ENCODE measurements at regions not wholly inside any gene's neighbourhood (a gene's known extent, or its start where the extent isn't known, plus 50 kb on each side); places are given as distances from the start of the nearest gene placed in this dataset.

DNA sequence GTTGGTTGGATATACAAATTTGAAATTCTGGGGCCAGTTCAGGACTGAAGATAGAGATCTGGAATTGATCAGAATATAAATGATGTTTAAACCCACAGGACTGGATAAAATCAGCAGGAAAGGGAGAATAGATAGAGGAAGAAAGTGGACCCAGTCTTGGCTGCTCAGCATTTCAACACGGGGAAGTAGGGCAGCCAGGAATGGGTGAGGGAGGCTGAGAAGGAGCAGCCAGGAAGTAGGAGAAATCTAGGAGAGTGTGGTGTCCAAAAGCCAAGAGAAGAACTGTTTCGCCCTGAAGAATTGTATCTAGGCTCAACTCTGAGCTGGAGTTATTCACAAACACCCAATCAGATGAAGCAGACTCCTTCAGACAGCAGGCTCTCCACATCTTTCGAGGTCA lies 197.9 kb downstream of the CDCA7 start:
- CTCF ChIA-PET (ENCODE audit: partially characterized antibody) = no interaction called here
- no peak overlapping the region for H4K91ac ChIP-seq (replicated peaks; ENCODE audit: insufficient read length, low read length)
- H3K14ac ChIP-seq (ENCODE audit: insufficient read length) = no peak overlapping the region
- H3K27me3 ChIP-seq (replicated peaks in 1 of 4; ENCODE audit: control insufficient read depth in 3 of 4, extremely low read depth in 1 of 4, insufficient read depth in 3 of 4, low read length in 3 of 4) = no peaks in the 10 kb centered on the region
- H3K23ac ChIP-seq (ENCODE audit: insufficient read length) = no peak overlapping the region
- H4K20me1 ChIP-seq (replicated peaks in 1 of 2; ENCODE audit: control insufficient read depth in 1 of 2, insufficient read depth in 2 of 2, low read length in 2 of 2) = no peaks in the 10 kb centered on the region
- no peaks in the 10 kb centered on the region; a peak in 2 of 8 replicates for H3K36me3 ChIP-seq (ENCODE audit: control insufficient read depth in 2 of 4, insufficient read depth in 4 of 4, low read length in 3 of 4)
- DNase-seq (ENCODE audit: low read depth in 1 of 2, low spot score in 2 of 2) (no peak), FAIRE-seq (no peak)
- no peak for TF ChIP-seq CTBP2 (IDR thresholded peaks at IDR 0.05; ENCODE audit: borderline replicate concordance, insufficient read depth, insufficient read length, low read length)
- no peak for TF ChIP-seq SP4 (IDR thresholded peaks at IDR 0.05; ENCODE audit: low read length)
- no peak for TF ChIP-seq ZNF274 (IDR thresholded peaks at IDR 0.05; ENCODE audit: borderline replicate concordance, extremely low read depth, low read length)
- TF ChIP-seq NRF1 (IDR thresholded peaks at IDR 0.05; ENCODE audit: low read depth, low read length) = no peak
- no peak for TF ChIP-seq MAX (IDR thresholded peaks at IDR 0.05)
- no peak for TF ChIP-seq GTF2F1 (IDR thresholded peaks at IDR 0.05; ENCODE audit: borderline replicate concordance, low read depth, low read length)
- no peak for TF ChIP-seq POLR2A (IDR thresholded peaks at IDR 0.05; ENCODE audit: control extremely low read depth in 1 of 2, low read depth in 2 of 2, low read length in 2 of 2)
- TF ChIP-seq, protein P1, sequence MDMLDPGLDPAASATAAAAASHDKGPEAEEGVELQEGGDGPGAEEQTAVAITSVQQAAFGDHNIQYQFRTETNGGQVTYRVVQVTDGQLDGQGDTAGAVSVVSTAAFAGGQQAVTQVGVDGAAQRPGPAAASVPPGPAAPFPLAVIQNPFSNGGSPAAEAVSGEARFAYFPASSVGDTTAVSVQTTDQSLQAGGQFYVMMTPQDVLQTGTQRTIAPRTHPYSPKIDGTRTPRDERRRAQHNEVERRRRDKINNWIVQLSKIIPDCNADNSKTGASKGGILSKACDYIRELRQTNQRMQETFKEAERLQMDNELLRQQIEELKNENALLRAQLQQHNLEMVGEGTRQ (IDR thresholded peaks at IDR 0.05; ENCODE audit: low read length) = no peak
- TF ChIP-seq SIX5 (IDR thresholded peaks at IDR 0.05; ENCODE audit: low read depth, low read length) = no peak
- no peak for TF ChIP-seq JUND (IDR thresholded peaks at IDR 0.05; ENCODE audit: low read length)
- TF ChIP-seq GABPA (IDR thresholded peaks at IDR 0.05; ENCODE audit: borderline replicate concordance, insufficient read depth, low read length) = no peak
- H4K5ac ChIP-seq (ENCODE audit: insufficient read length, low read depth, low read length) = no peak overlapping the region
- no peak overlapping the region for H3K4ac ChIP-seq (replicated peaks; ENCODE audit: insufficient read length, low read depth, low read length)
- H2BK20ac ChIP-seq (ENCODE audit: low read length) = no peak overlapping the region
- H3K18ac ChIP-seq (ENCODE audit: extremely low read depth, low read length) = no peak overlapping the region
- no peak overlapping the region for H3K4me2 ChIP-seq (ENCODE audit: insufficient read depth in 1 of 2, low read depth in 2 of 2, low read length in 2 of 2)
- no peaks in the 10 kb centered on the region for H3K79me1 ChIP-seq (ENCODE audit: low read depth, low read length)
- POLR2A ChIA-PET (ENCODE audit: partially characterized antibody) = no interaction called here
- no peaks in the 10 kb centered on the region; the same call in 1 of the 2 replicates for H3K23me2 ChIP-seq (ENCODE audit: low read depth, low read length)
- no peak overlapping the region for H3K56ac ChIP-seq (replicated peaks; ENCODE audit: insufficient read length, low read depth, low read length)
- H3K27ac ChIP-seq (ENCODE audit: low read depth, low read length) = no peak overlapping the region
- H2BK15ac ChIP-seq (ENCODE audit: low read length) = no peak overlapping the region
- H4K8ac ChIP-seq (ENCODE audit: extremely low read depth, insufficient read depth, low read length) = no peak overlapping the region
- H2AK5ac ChIP-seq (ENCODE audit: low read depth, low read length) = no peak overlapping the region
- H3K79me2 ChIP-seq (ENCODE audit: control insufficient read depth in 1 of 2, insufficient read depth in 2 of 2, low read length in 2 of 2) = no peaks in the 10 kb centered on the region
- H3K4me3 ChIP-seq (ENCODE audit: extremely low read depth in 1 of 4, insufficient read depth in 2 of 4, low read depth in 3 of 4, low read length in 4 of 4) = no peak overlapping the region
- WGBS, 2 experiments (ENCODE audit: extremely low coverage in 1 of 2, insufficient coverage in 1 of 2, insufficient read length in 1 of 2, insufficient replicate concordance in 2 of 2, low coverage in 1 of 2, low lambda C conversion rate in 2 of 2, missing lambda C conversion rate in 1 of 2) = 65% methylated on average over 3 of the region's 3 CpGs; no CpG with 5 or more reads in 1 of the 2 experiments
- no peak overlapping the region for H2BK12ac ChIP-seq (ENCODE audit: low read depth, low read length)
- H2AFZ ChIP-seq (ENCODE audit: low read length) = no peak overlapping the region
- H2BK120ac ChIP-seq (replicated peaks; ENCODE audit: low read depth, low read length) = no peak overlapping the region
- no peaks in the 10 kb centered on the region for H3K4me1 ChIP-seq (replicated peaks in 1 of 4; ENCODE audit: control insufficient read depth in 3 of 4, insufficient read depth in 4 of 4, low read length in 3 of 4)
- no peak overlapping the region for H2BK5ac ChIP-seq (ENCODE audit: low read depth, low read length)
- H3K9me3 ChIP-seq (ENCODE audit: insufficient read depth in 2 of 2, low read depth in 1 of 2, low read length in 1 of 2) = peaks cover 0 to 2% of the 10 kb centered on the region in 2 experiments; a peak in 1 of 4 replicates
- no peak overlapping the region for H3K9ac ChIP-seq (replicated peaks in 1 of 4; ENCODE audit: extremely low read depth in 1 of 4, low read depth in 3 of 4, low read length in 3 of 4)
